ENCODE measurements at regions not wholly inside any gene's neighbourhood (a gene's known extent, or its start where the extent isn't known, plus 50 kb on each side); places are given as distances from the start of the nearest gene placed in this dataset.

DNA sequence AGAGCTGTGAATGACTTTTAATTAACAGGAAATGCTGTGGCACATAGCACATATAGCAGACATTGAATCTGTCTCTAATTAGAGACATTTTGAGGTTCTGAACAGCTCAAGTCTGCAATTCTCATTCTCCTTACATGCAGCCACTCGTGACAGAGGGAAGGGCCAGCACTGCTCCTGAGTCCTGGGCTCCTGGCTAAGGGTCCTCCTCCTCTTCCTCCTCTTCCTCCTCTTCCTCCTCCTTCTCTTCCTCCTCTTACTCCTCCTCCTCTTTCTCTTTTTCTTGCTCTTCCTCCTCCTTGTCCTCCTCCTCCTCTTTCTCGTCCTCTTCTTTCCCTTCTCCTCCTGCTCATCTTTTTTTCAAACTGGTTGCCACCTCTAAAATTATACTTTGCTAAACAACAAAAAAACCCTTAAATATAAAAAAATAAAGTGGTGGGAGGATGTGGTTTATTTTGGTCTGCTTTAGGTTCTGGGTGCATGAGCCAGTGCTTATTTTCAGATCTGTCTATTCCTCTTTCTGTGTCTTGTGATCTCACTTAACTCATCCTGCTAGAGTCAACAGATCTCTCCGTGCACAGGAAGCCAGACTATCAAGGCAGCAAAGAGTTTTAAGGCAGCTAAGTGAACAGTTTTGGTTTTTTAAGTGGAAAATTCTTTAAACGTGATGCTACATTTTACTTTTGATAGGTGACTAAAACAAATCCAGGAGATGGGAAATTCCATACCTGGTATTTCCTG is 159.3 kb downstream of the CD83 start:
- Mint-ChIP-seq H3K4me3 (ENCODE audit: unreplicated experiment) (no peak overlapping the region), H3K4me1 (ENCODE audit: unreplicated experiment) (peaks cover 17% of the 10 kb centered on the region), H3K27me3 (ENCODE audit: unreplicated experiment) (peaks cover 7% of the 10 kb centered on the region), H3K27ac (ENCODE audit: unreplicated experiment) (peak overlapping the region; percentile 20), H3K9me3 (ENCODE audit: unreplicated experiment) (peaks cover 4% of the 10 kb centered on the region), H3K36me3 (ENCODE audit: unreplicated experiment) (no peaks in the 10 kb centered on the region)
- TF ChIP-seq, protein P1, sequence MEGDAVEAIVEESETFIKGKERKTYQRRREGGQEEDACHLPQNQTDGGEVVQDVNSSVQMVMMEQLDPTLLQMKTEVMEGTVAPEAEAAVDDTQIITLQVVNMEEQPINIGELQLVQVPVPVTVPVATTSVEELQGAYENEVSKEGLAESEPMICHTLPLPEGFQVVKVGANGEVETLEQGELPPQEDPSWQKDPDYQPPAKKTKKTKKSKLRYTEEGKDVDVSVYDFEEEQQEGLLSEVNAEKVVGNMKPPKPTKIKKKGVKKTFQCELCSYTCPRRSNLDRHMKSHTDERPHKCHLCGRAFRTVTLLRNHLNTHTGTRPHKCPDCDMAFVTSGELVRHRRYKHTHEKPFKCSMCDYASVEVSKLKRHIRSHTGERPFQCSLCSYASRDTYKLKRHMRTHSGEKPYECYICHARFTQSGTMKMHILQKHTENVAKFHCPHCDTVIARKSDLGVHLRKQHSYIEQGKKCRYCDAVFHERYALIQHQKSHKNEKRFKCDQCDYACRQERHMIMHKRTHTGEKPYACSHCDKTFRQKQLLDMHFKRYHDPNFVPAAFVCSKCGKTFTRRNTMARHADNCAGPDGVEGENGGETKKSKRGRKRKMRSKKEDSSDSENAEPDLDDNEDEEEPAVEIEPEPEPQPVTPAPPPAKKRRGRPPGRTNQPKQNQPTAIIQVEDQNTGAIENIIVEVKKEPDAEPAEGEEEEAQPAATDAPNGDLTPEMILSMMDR (IDR thresholded peaks at IDR 0.05): no peak
- DNase-seq (ENCODE audit: extremely low spot score, unreplicated experiment): peak; percentile 6

DNA sequence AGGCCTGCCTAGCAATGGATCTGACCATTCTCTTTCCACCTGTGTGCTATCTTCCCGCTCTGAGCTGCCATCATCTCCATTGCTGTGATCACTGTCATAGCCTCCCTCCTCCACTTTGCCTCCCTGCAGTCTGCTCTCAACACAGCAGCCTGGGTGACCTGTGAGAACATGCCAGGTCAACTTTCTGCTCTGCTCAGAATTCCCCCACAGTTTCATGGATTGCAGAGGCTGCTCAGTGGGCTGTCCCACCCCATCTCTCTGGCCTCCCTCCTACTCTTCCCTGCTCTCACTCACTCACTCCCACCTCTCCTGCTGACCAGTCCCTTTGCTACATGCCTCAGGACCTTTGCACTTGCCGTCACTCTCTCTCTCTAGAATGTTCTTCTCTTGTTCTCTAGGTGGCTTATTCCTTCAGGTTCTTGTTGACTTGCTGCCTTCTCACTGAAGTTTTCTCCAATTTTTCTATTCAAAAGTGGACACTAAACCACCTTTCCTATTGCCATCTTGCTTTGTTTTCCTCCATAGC is 159.9 kb downstream of the CD83 start:
- H3K9me3 Mint-ChIP-seq (ENCODE audit: unreplicated experiment): peaks cover 4% of the 10 kb centered on the region
- H3K4me1 Mint-ChIP-seq (ENCODE audit: unreplicated experiment): peaks cover 17% of the 10 kb centered on the region
- peak; percentile 34 for DNase-seq (ENCODE audit: extremely low spot score, unreplicated experiment)
- TF ChIP-seq, protein P1 (IDR thresholded peaks at IDR 0.05): no peak
- H3K4me3 Mint-ChIP-seq (ENCODE audit: unreplicated experiment): no peak overlapping the region
- peaks cover 7% of the 10 kb centered on the region for H3K27me3 Mint-ChIP-seq (ENCODE audit: unreplicated experiment)
- peak overlapping the region; percentile 20 for H3K27ac Mint-ChIP-seq (ENCODE audit: unreplicated experiment)
- H3K36me3 Mint-ChIP-seq (ENCODE audit: unreplicated experiment): no peaks in the 10 kb centered on the region

DNA sequence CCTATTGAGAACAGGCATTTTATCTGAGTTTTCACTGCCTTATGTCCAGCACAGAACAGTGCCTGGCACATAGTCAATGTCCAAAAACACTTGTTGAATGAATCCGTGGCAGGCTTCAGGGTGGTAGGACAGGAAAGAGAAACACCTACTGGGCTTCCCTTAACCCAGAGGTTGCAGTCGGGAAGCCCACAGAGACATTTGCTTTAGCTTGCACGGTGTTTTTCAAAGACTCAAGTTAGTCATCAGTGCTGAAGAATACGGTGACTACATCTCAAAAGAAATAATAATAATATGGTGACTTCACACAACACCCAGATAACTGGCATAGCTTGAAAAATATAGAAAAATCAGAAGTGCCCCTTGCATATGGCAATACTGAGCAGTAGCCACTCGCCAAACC is 160.4 kb downstream of the CD83 start:
- Mint-ChIP-seq H3K27ac (ENCODE audit: unreplicated experiment) (no peak overlapping the region), H3K27me3 (ENCODE audit: unreplicated experiment) (peaks cover 8% of the 10 kb centered on the region), H3K36me3 (ENCODE audit: unreplicated experiment) (no peaks in the 10 kb centered on the region), H3K4me1 (ENCODE audit: unreplicated experiment) (peaks cover 17% of the 10 kb centered on the region), H3K4me3 (ENCODE audit: unreplicated experiment) (no peak overlapping the region), H3K9me3 (ENCODE audit: unreplicated experiment) (peaks cover 4% of the 10 kb centered on the region)
- no peak for DNase-seq (ENCODE audit: extremely low spot score, unreplicated experiment)
- TF ChIP-seq, protein P1 (IDR thresholded peaks at IDR 0.05): no peak

DNA sequence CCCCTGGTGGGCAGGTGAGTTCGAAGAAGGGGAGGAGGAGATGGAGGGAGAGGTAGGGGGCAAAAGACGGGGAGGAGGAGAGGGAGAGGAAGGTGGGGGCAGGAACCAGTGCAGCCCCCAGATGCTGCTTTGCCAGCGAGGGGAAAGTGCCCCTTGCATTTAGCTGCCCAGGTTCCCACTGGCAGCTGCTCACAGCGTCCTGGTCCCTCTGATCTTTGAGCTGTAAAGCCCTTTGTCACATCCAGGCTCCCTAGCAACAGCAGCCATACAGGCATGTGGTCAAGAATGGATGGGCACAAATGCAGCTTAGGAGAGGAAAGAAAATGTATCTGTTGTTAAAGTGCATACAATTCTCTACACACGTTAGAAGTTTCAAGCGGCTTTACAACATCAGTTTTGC is 160.9 kb downstream of the CD83 start:
- peaks cover 17% of the 10 kb centered on the region for H3K4me1 Mint-ChIP-seq (ENCODE audit: unreplicated experiment)
- H3K4me3 Mint-ChIP-seq (ENCODE audit: unreplicated experiment): no peak overlapping the region
- TF ChIP-seq, protein P1 (IDR thresholded peaks at IDR 0.05): no peak
- peaks cover 10% of the 10 kb centered on the region for H3K27me3 Mint-ChIP-seq (ENCODE audit: unreplicated experiment)
- peaks cover 4% of the 10 kb centered on the region for H3K9me3 Mint-ChIP-seq (ENCODE audit: unreplicated experiment)
- no peaks in the 10 kb centered on the region for H3K36me3 Mint-ChIP-seq (ENCODE audit: unreplicated experiment)
- no peak overlapping the region for H3K27ac Mint-ChIP-seq (ENCODE audit: unreplicated experiment)
- DNase-seq (ENCODE audit: extremely low spot score, unreplicated experiment): peak; percentile 38

DNA sequence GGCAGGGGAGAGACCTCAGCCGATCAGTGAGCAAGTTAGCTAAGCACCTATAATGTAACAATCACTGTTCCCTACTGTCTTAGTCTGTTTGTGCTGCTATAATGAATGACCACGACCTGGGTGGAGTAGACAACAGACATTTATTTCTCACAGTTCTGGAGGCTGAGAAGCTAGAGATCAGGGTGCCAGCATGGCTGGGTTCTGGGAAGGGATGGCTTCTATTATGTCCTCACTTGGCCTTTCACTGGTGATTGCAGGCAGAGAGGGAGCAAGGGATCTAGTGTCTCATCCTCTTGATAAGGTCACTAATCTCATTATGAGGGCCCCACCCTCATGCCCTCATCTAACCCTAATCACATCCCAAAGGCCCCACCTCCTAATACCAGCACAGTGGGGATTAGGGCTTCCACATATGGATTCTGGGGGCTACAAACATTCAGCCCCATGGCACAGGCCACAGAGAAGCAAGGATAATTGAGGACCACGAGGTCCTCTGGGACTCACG is 162.5 kb downstream of the CD83 start:
- peaks cover 4% of the 10 kb centered on the region for H3K9me3 Mint-ChIP-seq (ENCODE audit: unreplicated experiment)
- H3K4me1 Mint-ChIP-seq (ENCODE audit: unreplicated experiment): peaks cover 26% of the 10 kb centered on the region
- no peak overlapping the region for H3K27ac Mint-ChIP-seq (ENCODE audit: unreplicated experiment)
- TF ChIP-seq, protein P1 (IDR thresholded peaks at IDR 0.05): no peak
- H3K27me3 Mint-ChIP-seq (ENCODE audit: unreplicated experiment): peaks cover 5% of the 10 kb centered on the region
- H3K4me3 Mint-ChIP-seq (ENCODE audit: unreplicated experiment): no peak overlapping the region
- DNase-seq (ENCODE audit: extremely low spot score, unreplicated experiment): peak; percentile 23
- no peaks in the 10 kb centered on the region for H3K36me3 Mint-ChIP-seq (ENCODE audit: unreplicated experiment)

All from osteocyte (in vitro differentiated cells).